ENCODE measurements at regions not wholly inside any gene's neighbourhood (a gene's known extent, or its start where the extent isn't known, plus 50 kb on each side); places are given as distances from the start of the nearest gene placed in this dataset.

- TF ChIP-seq POLR2AphosphoS5 (IDR thresholded peaks at IDR 0.05; ENCODE audit: low read depth, low read length) (no peak), CTCF (IDR thresholded peaks at IDR 0.05) (no peak), SIN3A (IDR thresholded peaks at IDR 0.05; ENCODE audit: borderline replicate concordance, insufficient read depth, low read depth, low read length) (no peak), REST (IDR thresholded peaks at IDR 0.05; ENCODE audit: insufficient read depth in 1 of 2, low read depth in 2 of 2, low read length in 1 of 2) (no peak)
Measured at GRCh38 chr5:92390657-92391056, 1007.5 kb upstream of the ARRDC3 start.
